ENCODE measurements at regions not wholly inside any gene's neighbourhood (a gene's known extent, or its start where the extent isn't known, plus 50 kb on each side); places are given as distances from the start of the nearest gene placed in this dataset.

DNA sequence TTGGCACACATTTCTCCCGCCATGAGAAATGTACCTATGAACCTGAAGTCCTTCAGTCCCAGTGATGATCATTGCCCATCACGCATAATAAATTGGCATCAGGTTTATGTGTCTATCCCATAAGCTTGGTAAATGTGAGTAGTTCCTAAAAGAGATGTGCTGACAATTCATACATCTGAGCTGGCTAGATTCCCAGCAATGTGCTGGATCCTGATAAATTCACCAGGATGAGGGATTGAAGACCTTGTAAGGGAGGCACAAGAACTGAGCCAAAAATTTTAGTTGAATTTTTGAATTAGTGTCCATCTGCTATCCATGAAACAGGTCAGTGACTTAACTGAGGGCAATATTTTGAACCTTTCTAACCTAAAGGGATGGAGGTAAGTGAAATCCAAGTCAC lies 267.9 kb upstream of the CITED2 start:
- H3K4me3 ChIP-seq (ENCODE audit: low read length), result no peak overlapping the region
- DNase-seq (ENCODE audit: low read depth), result no peak
- TF ChIP-seq, protein P1, sequence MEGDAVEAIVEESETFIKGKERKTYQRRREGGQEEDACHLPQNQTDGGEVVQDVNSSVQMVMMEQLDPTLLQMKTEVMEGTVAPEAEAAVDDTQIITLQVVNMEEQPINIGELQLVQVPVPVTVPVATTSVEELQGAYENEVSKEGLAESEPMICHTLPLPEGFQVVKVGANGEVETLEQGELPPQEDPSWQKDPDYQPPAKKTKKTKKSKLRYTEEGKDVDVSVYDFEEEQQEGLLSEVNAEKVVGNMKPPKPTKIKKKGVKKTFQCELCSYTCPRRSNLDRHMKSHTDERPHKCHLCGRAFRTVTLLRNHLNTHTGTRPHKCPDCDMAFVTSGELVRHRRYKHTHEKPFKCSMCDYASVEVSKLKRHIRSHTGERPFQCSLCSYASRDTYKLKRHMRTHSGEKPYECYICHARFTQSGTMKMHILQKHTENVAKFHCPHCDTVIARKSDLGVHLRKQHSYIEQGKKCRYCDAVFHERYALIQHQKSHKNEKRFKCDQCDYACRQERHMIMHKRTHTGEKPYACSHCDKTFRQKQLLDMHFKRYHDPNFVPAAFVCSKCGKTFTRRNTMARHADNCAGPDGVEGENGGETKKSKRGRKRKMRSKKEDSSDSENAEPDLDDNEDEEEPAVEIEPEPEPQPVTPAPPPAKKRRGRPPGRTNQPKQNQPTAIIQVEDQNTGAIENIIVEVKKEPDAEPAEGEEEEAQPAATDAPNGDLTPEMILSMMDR (conservative IDR thresholded peaks at IDR 0.05; ENCODE audit: low read depth, low read length), result no peak

GRCh38 chr6:139641376-139641775 lies 266.9 kb upstream of the CITED2 start:
- DNase-seq (ENCODE audit: low read depth), result no peak
- TF ChIP-seq, protein P1 (conservative IDR thresholded peaks at IDR 0.05; ENCODE audit: low read depth, low read length), result no peak
- H3K4me3 ChIP-seq (ENCODE audit: low read length), result no peak overlapping the region

DNA sequence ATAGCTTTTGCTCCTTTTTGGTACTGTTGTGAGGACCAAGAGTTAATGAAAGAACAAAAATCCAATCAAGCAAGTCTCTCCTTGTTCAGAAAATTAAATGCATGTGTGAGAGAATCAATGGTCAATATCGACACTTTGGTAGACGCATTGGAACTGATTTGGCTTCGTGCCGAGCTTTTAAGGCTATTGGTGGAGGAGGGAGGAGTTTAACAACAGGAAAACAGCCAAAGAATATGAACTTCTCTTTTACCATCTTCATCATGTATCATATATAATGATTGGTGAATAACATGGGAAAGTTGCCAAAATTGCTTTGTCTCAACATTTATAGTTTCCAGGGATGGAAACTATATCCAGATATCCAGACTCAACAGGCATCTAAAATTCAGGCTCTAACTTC lies 266.5 kb upstream of the CITED2 start:
- TF ChIP-seq, protein P1 (conservative IDR thresholded peaks at IDR 0.05; ENCODE audit: low read depth, low read length), result no peak
- DNase-seq (ENCODE audit: low read depth), result no peak
- no peak overlapping the region for H3K4me3 ChIP-seq (ENCODE audit: low read length)

DNA sequence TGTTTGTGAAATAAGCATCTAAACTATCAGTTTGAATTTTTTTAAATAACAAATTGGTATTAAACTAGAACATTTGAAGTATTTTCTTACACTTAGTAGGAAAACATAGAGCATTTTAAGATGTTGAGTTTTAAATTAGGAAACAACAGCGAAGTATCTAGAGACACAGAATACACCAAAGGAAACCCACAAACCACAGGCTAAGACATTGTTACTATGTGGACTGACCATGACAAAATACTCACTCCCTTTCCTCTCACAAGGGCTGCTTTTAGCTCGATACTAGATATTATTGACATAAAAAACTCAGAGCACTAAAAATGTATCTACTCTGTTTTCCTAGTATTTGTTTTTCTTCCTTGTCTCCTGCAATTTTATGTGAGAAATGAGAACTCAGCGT lies 266.0 kb upstream of the CITED2 start:
- TF ChIP-seq, protein P1 (conservative IDR thresholded peaks at IDR 0.05; ENCODE audit: low read depth, low read length), result no peak
- H3K4me3 ChIP-seq (ENCODE audit: low read length), result no peak overlapping the region
- DNase-seq (ENCODE audit: low read depth), result no peak

DNA sequence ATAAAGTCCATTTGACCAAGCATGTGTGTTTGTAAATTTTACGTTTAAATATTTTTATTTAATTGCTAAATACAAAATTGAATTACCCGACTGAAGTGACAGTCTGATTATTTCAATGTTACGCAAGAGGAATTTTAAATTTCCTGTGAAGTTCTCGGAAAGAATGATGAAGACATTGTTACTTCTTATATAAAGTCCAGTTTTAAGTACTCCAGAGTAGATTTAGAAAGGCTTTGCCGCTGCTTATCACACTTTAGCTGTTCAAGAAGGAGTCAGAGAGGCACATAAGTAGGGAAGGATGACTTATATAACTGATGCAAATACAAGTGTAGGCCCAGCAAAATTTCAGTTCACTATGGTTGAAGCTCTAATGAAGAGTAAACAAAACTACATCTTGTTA lies 265.1 kb upstream of the CITED2 start:
- H3K4me3 ChIP-seq (ENCODE audit: low read length), result no peak overlapping the region
- TF ChIP-seq, protein P1 (conservative IDR thresholded peaks at IDR 0.05; ENCODE audit: low read depth, low read length), result no peak
- DNase-seq (ENCODE audit: low read depth), result no peak

DNA sequence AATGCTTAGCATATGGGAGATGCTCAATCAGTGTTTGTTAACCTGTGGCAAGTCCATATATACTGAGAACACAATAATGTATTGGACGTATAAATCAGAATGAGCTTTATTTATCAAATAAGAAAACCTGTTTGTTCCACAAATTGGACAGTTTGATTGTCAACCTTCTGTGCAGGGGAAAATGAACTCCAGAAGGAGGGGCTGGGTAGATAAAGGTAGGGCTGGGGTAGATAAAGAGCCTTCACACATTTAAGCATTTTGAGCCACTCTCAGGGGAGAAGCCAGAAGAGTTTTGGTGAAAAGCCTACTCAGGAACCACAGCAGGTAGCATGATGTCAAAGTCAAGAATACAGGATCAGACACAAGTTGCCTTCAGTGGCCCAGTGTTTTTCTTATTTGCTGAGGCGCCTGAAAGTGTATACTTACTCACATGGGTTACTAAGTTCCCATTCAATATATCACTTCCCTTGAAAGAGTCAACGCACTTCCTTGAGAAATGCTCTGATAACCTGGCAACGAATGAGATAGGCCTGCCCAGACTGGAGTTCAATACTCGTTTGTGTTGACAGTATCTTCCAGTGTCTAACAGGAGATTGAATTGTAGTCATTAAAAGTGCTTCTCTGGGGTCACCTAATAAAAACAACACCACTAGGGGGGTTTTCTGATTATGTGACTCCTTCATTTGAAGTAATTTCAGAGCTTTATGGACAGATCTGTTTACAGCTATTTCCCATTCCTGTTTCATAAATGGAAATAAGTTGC lies 263.9 kb upstream of the CITED2 start:
- no peak overlapping the region for H3K4me3 ChIP-seq (ENCODE audit: low read length)
- no peak for DNase-seq (ENCODE audit: low read depth)
- TF ChIP-seq, protein P1 (conservative IDR thresholded peaks at IDR 0.05; ENCODE audit: low read depth, low read length), result no peak

DNA sequence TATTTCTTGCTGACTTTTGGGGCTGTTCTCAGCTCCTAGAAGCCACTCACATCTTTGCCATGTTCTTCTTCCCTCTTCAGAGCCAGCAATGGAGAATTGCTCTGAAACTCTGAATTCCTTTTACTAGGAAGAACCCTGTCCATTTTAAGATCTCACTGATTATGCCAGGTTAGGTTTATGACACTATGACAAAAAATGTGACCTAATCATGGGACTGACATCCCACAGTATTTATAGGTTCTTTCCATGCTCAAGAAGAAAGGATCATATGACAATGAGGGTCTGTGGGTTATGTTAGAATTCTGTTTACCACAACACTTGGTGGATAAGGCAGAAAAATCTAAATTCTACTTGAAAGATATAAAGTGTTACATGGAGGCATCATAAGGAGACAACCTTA lies 263.3 kb upstream of the CITED2 start:
- H3K4me3 ChIP-seq (ENCODE audit: low read length), result no peak overlapping the region
- TF ChIP-seq, protein P1 (conservative IDR thresholded peaks at IDR 0.05; ENCODE audit: low read depth, low read length), result no peak
- no peak for DNase-seq (ENCODE audit: low read depth)
